ENCODE measurements at regions not wholly inside any gene's neighbourhood (a gene's known extent, or its start where the extent isn't known, plus 50 kb on each side); places are given as distances from the start of the nearest gene placed in this dataset.

GRCh38 chr9:106799152-106799551 is 63.8 kb upstream of the ZNF462 start:
- TF ChIP-seq CTCF (IDR thresholded peaks at IDR 0.05), result no peak
- Histone ChIP-seq H3K4me3 (peak overlapping the region; percentile 1), H3K27me3 (ENCODE audit: insufficient read depth in 3 of 3, low read length in 2 of 3) (no peaks in the 10 kb centered on the region), H3K4me1 (peaks cover 23% of the 10 kb centered on the region), H3K9me3 (no peaks in the 10 kb centered on the region), H3K36me3 (ENCODE audit: insufficient read depth in 1 of 2, low read depth in 1 of 2) (no peaks in the 10 kb centered on the region), H3K27ac (no peak overlapping the region)
- DNase-seq (no peak), ATAC-seq (peak; percentile 65 to 82 (median 74))
- 17 to 27% (median 22%) methylated on average over 4 of the region's 4 CpGs for WGBS, 3 donors
- intact Hi-C loops (cut with DNase I), result loop anchor here in 1 of 2 donors (10.0 kb wide), 1 partner anchor 64 kb away; no protein-coding TSS in a partner anchor

- DNase-seq (no peak), ATAC-seq (no peak)
- Histone ChIP-seq H3K27ac (no peak overlapping the region), H3K27me3 (ENCODE audit: insufficient read depth in 3 of 3, low read length in 2 of 3) (no peaks in the 10 kb centered on the region), H3K4me1 (peaks cover 23% of the 10 kb centered on the region), H3K9me3 (no peaks in the 10 kb centered on the region), H3K36me3 (ENCODE audit: insufficient read depth in 1 of 2, low read depth in 1 of 2) (no peaks in the 10 kb centered on the region), H3K4me3 (no peak overlapping the region)
- 85 to 87% (median 85%) methylated on average over 6 of the region's 6 CpGs for WGBS, 3 donors
- intact Hi-C loops (cut with DNase I), result no loop called here
- TF ChIP-seq CTCF (IDR thresholded peaks at IDR 0.05), result no peak
Measured at GRCh38 chr9:106800701-106801270, 62.2 kb upstream of the ZNF462 start.

- Histone ChIP-seq H3K9me3 (no peaks in the 10 kb centered on the region), H3K4me1 (peaks cover 23% of the 10 kb centered on the region), H3K4me3 (no peak overlapping the region), H3K36me3 (ENCODE audit: insufficient read depth in 1 of 2, low read depth in 1 of 2) (no peaks in the 10 kb centered on the region), H3K27me3 (ENCODE audit: insufficient read depth in 3 of 3, low read length in 2 of 3) (no peaks in the 10 kb centered on the region), H3K27ac (no peak overlapping the region)
- intact Hi-C loops (cut with DNase I), result no loop called here
- 86 to 93% (median 90%) methylated on average over 2 of the region's 2 CpGs for WGBS, 3 donors
- no peak for TF ChIP-seq CTCF (IDR thresholded peaks at IDR 0.05)
- no peak for DNase-seq
- no peak for ATAC-seq
Measured at GRCh38 chr9:106801816-106802215, 61.1 kb upstream of the ZNF462 start.

Measured in psoas muscle (tissue), 7 donors.